ENCODE measurements at regions not wholly inside any gene's neighbourhood (a gene's known extent, or its start where the extent isn't known, plus 50 kb on each side); places are given as distances from the start of the nearest gene placed in this dataset.

DNA sequence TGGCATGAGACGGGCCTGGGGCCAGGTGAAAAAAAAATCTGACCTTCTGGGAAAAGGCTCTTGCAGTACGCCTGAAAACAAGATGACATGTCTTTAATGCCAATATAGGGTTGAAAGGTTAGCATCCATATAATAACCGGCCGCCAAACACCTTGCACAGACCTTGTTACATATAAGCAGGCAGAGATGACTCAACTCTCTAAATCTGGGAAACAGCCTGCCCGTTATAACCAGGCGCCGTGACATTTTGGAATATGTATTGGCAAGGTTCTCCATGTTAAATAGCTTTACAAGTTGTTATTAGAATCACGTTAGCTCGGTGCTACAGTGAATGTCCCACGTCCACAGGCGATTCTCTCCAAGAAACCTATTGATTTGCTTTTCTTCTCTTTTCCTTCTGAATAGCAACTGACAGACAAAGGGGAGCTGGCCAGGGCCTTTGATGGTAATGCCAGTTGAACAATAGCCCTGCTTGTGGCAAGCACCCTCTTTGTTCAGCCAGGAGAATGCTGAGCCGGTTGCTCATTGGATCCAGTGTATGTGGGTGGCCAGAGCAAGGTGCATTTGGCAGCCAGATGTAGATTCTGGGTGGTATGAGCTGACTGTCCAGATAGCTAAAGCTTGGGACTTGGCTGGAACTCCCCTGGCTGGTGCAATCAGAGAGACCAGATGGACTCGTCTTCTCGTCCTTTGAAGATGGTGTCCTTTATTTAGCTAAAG lies 80.1 kb upstream of the AUTS2 start:
- TF ChIP-seq POLR2AphosphoS5 (IDR thresholded peaks at IDR 0.05) (no peak), CTCF (IDR thresholded peaks at IDR 0.05) (no peak), POLR2A (IDR thresholded peaks at IDR 0.05) (no peak), EP300 (IDR thresholded peaks at IDR 0.05) (no peak)

All from gastroesophageal sphincter (tissue), 3 donors.